ENCODE measurements at regions not wholly inside any gene's neighbourhood (a gene's known extent, or its start where the extent isn't known, plus 50 kb on each side); places are given as distances from the start of the nearest gene placed in this dataset.

DNA sequence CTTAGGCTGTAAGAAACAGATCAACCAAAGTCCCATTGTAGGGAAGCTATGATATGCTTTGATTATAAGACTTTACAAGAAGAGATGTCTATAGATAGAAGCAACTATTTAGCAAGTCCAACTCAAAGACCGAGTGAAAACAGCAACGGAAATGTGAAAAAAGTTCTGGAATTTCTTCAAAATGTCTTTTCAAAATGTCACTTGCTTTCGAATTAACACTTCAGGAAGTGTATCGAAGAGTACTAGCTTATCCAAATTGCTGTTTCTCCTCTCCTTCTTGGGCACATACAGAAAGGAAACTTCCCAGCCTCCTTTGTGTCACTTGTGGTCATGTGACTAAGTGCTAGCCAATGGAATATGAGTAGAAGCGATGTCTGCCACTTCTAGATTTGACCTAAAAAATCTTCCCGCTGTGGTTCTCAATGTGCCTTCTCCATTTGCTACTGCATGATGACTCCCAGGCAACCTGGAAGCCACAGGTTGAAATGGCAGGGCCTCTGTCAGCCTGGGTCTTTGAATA lies 89.9 kb downstream of the TSEN15 start:
- DNase-seq = no peak

DNA sequence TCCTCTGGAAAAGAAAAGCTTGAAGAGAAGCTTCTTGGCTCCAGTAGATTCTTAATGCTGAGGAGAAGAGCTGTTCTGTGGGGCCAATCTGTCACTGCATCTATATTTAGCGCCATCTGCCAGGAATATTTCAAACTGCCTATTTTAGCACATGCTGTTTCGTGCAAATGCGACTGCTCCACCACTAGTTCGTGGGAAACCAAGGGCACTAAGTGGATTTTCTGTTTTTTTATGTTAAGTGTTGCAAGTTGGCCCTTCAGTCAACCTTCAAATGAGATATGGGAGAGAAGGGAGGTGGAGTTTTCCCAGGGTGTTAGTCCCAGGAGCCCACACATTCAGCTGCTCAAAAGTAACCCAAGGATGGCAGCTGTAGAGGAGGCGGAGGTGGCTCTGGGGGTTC lies 91.9 kb downstream of the TSEN15 start:
- no peak for DNase-seq

DNA sequence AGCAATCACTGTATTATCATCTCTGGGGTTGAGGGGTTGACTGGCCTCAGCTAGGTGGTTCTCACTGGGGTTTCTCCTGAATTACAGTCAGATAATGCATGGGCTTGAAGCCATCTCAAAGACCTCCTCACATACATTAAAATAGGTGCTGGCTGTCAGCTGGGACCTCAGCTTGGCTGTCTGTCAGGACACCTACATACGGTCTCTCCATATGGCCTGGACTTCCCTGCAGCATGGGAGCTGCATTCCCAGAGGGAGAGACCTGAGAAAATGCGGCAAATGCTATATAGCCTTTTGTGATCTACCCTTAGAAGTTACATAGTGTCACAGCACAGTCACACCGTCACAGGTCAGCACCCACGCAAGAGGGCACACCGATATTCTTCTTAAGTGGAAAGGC lies 93.6 kb downstream of the TSEN15 start:
- DNase-seq = no peak

DNA sequence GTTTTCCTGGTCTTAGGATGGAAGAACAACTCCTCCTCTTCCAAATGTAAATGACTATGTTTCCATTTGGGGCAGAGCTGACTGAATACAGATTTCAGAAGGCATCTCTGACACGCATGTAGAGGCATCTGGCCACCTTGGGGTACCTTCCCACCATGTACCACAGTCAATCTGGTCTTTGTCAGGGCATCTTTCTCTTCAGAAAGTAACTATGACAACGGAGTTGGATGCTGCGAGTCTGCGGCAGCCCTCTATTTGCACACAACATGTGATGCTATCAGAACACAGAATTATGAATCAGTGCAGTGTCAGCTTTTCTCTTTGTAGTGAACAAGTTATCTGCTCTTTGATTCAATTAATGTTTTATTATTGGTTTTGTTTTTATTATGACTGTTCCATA lies 94.7 kb downstream of the TSEN15 start:
- DNase-seq = no peak

DNA sequence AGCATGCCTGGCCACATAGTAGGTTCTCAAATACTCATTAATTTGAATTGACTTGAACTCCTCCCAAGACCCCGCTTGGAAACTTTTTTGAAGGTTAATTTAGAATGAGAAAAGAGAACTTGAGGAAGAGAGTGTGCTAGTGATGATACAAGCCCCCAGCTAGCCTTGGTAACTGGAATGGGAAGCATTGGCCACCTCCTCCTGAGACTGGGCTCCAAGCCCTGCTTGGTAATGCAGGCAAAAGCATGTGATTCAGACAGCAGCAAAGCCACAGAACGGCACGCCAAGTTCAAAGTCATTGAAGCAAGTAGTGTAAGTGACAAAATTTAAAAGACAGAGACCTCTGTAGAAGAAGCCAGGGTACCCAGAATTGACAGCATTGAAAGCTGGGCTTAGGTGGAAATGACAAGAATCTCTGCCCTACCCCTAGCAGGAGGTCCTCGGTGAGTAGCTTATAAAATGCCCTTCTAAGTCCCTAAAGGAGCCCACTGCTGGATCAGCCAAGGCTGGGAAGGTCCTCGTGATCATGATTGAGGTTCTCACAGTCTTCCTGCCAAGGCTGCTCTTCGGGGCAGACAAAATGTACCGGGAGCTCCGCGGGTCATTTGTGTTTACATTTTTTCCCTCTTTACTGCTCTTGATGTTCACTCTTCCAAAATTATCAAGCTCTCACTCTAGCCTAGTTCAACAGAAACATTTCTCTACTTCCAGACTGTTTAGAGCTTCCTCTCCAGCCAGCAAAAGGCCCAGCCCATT lies 99.4 kb downstream of the TSEN15 start:
- no peak for DNase-seq

DNA sequence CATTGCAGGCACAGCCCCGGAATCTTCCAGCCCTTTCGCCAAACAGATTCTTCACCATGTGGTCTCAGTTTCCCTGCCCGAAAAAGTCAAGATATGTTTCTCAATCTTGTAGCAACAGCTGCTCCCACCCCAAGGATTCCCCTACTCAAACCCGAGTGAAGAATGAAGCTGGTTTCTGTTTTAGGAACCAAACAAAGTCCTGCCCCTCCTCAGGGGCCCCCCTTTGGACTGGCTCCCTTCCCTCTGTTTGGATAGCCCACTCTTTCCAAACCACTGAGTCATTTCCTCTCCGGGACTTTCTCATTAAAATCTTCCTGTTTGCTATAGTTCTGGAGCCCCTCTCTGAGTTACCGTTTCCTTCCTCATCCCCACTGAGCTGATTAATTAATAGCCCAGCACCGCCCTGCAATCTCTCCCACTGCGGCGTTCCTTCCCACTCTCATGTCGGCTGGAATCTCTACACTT lies 100.9 kb downstream of the TSEN15 start:
- DNase-seq = no peak

DNA sequence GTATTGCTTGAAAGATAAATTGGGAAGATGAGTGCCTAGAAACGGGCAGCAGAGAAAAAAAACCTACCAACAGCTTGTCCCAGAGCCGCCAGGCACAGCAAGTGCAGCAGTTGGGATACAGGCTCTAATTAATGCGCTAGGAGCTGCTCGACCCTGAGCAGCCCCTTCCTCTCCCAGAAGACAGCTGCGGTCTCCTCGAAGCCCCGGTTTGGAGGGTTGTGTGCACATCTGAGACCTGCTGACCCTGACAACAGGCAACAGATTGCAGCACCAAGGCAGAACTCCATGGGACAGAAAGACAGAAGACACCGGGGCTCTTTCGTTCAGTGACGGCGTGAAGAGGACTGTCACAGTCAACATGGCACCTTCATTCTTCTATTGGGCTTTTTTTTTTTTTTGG lies 101.4 kb downstream of the TSEN15 start:
- no peak for DNase-seq

DNA sequence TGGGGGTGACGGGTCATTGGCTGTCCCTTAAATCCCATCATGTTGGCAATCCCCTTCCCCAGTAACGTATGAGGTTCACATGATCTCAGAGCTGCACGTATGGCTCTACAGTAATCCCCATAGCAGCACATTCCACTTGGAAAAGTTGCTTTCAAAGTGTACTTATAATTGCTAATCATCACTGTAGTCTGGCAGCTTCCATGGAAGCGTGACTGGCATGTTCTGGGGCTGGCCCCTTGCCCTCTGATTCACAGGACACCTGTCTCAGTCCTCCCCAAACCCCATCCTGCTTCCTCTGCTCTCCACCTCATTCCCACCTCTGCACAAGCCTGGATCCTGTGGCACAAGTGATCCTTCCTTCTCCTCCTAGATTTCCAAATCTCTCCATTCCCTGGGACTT lies 102.2 kb downstream of the TSEN15 start:
- DNase-seq = no peak

DNA sequence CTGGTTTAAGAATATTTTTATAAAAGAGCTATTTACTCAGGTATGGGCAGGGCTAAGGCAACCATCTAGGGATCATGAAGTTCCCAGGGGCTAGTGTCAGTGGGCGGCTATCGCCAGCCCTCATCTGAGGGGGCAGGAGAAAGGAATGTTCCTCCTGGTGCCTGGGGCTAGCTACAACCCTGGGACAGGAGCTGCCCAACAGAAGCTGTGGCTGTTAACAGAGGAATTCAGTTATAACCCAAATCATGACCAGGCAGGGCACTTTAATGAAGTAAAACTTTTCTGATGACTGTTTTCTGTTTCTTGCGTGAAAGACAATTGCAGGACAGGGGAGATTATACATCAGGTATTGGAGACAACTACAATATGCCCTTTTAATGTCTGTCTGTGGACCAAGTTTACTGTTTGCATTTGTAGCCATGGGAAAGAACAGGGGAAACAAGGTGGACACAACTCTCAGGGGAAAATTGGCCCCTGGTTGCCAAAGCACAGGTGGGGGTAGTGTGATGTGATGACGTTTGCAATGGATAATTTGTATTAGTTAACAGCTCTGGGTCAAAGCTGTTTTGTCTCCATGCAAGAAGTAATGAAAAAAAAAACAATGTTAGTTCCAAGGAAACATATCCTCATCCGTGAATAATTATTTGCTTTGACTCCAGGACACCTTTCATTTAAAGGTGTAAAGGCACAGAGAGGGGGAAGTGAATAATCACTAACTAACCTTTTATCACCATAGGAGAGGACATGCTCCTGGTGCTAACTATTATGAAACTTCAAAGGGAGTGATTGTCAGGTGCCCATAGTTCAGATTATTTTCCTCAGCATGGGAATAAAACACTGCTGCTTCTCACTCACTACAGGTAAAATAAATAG lies 105.2 kb downstream of the TSEN15 start:
- peak in 2 of 3 experiments; percentile 57 to 91 for DNase-seq

DNA sequence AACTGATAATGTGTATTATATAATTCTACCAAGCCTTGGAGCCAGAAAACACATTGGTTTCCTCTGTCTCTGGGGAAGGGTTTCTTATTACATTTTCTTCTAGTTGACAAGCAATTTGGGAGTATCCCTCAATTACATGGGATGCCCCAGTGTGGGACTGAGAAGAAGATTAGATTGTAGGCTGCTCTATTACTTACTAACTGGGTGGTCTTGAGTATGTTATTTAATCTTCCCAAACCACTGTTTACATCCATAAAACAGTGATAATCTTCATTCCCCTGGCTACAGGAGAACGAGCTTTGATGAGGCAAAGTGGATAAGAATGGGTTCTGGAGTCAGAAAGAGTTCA lies 105.8 kb downstream of the TSEN15 start:
- no peak for DNase-seq

DNA sequence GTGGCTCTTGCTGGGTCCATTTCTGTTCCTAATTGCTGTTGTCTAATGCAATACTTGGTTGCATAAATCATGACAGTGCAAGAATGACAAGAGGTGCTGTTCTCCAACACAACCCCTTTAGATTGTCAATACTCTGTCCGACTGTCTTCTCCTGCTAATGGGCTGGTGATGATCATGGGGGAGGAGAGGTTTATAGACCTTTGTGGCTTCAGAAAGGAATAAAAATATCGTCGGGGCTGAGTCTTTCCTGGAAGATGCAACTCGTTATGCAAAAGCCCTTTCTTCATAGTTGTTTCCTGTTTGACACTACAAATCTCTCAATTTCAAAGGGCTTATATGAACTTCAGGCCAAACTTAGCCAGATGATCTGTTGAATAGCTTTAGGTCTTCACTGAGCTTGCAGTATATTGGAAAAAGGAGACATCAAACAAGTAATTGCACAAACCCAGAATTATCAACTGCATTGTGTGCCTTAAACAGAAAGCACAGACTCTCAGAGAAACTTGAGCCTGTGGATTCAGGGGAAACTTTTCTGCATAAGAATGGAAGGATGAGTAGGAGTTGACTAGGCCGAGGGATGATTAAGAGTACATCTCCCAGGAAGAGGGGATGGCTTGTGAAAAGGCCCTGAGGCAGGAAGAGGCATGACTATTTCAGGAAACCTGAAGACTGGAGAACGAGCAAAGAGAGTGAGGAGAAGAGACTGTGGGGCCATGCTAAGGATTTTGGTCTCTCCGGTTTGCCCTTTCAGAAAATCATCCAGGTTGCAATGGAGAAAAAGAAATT lies 107.6 kb downstream of the TSEN15 start:
- peak in 1 of 3 experiments; percentile 17 for DNase-seq

DNA sequence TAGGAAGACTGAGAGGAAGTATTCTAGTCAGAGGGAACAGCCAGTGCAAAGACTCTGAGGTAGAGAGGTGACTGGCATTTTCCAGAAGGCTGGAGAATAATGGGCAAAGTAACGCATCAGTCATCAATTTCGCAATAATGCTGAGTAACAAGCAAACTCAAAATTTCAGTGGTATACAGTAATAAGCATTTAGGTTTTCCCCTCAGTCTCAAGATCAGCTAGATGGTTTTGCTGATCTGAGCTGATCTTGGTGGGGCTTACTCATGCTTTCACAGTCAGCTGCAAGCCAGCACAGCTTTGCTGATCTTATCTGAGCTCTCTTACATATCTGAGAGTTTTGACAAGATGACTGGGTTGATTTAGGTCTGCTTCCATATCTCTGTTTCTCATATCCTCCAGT lies 108.7 kb downstream of the TSEN15 start:
- DNase-seq = no peak

DNA sequence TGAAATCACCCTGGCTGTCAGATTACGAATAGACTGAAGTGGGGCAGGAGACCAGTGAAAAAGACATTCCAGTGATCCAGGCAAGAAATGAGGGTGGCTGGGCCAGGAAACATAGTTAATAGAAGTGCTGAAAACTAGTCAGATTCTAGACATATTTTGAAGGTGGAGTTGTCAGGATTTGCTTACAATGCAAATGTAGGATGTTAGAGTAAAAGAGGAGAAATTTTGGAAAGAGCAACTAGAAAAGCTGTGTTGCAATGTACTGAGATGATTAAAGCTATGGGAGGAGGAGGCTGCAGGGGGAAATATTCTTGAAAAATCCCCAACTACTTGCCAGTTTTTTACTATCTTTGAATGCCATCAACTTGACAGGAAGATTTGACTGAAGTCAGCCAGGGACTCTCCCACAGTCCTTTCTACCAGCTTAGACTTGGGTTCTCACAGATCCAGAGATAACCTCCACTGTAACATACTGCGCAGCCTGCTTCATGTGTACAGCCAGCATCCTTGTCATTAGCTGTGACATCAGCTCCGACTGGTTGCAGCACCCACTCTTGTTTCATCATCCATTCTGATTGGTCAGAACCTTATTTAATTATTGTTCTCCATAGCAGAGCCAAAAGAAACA lies 109.7 kb downstream of the TSEN15 start:
- no peak for DNase-seq

DNA sequence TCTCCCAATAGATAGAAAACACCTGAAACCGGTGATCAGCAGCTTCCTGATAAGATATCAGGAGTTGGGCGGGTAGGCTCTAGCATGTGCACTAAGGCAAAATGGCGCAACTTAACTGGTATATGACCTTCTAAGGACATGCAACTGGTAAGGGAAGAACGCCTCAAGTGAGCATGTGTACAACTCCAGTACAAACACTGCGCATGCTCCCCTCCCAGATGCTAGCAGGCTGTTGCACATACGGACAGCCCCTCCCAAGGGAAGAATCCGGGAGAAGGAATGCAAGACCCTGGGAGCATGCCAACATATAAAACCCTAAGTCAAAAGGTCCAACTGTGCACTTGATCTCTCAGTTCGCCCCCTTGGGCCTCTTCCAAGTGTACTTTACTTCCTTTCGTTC lies 110.8 kb downstream of the TSEN15 start:
- DNase-seq = no peak

DNA sequence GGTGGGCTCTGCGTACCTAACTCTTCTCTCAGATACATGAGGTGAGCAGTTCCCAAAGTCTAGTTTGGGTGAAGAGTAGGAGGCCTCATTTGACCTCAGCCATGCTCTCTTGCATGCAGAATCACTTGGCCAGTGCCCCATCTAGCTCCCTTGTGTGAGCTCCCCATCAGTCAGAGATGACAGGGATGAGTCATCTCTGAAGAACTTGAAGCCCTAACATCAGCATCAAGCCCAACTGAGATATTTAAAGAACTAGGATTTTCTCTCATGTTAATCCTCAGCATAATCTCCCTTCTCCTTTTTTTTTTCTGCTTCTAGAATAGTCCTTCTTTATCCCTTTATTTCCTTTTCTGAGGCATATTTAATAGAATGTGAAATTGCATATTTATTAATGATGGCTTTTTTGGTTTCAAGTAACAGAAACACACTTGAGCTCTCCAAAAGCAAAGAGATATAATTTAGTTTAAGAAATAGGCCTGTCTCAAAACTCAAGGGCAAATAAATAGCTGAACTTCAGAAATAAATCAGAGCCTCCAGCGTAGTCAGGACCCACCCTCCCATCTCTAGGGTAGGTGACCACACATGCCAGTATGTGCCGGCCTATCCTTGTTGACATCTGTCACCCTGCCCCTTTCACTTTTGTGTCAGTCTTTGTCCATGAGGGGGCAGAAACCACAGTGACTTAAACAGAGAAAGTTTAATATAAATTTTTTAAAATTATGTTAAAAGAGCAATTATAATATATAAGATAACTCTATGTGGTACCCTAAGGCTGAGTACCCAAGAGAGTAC lies 112.3 kb downstream of the TSEN15 start:
- DNase-seq = no peak

DNA sequence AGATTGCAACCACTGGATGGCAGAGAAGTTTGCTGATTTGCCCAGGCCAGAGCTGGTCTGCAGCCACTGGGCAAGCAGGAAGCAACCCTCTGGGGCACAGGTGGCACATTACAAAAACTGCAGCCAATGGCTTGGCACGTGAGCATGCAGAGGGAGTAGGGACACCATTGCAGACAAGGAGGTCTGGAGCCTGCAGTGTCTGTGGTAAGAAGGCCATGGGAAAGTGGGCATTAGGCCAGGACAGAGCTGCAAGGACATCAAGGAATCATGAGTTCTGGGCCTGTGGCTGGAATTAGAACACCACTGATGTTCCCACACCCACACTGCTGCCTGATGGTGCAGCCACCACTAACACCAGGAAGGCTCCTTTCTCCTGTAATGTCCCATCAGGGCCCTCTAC lies 113.0 kb downstream of the TSEN15 start:
- DNase-seq = no peak

DNA sequence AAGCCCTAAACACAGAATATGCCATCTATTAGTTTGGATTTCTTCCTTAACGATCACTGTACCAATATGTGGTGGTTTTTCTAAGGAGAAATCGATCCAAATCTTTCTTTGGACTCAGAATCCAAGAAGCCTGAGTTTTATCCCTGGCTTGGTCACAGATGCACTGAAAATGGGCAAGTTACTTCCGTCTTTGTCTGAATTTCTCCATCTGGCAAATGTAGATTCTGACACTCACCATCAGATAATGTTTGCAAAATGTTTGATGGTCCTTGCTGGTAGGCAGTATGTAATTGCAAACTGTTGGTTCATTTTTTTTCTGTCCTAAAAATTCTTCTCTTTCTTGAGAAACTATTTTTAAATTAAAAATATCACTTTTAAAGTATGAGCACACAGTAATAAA lies 115.0 kb downstream of the TSEN15 start:
- no peak for DNase-seq

DNA sequence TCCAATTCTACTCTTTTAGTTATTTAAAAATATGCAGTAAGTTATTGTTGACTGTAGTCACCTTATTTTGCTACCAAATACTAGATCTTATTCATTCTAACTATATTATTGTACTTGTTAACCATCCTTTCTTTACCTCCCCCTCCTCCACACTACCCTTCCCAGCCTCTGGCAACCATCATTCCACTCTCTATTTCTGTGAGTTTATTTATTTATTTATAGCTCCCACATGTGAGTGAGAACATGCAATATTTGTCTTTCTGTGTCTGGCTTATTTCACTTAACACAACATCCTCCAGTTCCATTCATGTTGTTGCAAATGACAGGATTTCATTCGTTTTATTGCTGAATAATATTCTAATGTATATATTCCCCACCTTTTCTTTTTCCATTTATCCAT lies 115.8 kb downstream of the TSEN15 start:
- DNase-seq = no peak

DNA sequence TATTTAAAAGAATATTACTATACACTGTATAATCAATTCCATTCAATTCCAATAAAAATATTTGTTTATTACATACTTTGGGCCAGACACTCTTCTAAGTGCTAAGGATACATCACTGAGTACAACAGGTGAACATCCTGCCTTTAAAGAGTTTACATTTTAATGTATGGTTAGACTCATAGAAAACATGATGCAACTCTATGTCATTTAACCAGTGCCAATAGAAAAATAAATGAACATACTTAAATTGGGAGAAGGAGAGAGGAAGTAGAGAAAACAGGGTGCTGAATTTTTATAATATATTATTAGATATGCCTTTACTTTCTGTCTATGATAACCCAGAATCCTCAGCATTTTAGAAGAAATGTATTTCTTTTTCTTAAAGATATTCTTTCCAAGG lies 119.2 kb downstream of the TSEN15 start:
- no peak for DNase-seq

DNA sequence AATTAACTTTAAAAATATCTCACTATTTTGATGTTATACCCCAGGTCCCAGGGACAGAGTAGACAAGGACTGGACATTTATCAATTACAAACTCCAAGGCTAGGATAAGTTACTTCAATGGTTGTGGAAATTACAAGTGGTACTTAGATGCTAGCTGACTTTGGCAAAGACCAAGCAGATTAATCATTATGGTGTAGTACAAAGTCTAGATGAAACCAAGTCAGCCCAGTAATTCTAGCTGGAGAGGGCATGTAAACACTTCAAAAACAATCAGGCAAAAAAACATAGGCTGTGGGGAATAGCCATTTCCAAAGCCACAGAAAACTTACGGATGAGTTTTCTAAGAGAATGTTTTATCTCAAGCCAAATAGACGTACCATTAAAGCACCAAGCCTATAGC lies 124.5 kb downstream of the TSEN15 start:
- DNase-seq = no peak

DNA sequence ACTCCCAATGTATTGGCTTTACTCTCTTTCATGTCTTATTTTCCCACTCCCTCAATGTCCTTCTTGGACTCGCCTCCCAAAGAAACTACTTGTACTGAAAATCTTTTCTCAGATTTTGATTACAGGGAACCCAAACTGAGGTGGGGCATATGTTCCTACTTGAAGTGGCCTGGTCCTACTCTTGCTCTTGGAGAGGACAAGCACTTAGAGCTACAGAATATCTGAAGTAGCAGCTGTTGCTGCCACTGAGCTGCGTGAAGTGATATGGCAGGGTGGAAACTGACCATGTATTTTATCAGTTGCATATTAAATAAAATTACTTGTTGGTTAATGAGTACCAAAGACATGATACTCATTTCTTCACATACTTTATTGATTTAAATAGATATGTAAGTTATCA lies 129.5 kb downstream of the TSEN15 start:
- DNase-seq = no peak

DNA sequence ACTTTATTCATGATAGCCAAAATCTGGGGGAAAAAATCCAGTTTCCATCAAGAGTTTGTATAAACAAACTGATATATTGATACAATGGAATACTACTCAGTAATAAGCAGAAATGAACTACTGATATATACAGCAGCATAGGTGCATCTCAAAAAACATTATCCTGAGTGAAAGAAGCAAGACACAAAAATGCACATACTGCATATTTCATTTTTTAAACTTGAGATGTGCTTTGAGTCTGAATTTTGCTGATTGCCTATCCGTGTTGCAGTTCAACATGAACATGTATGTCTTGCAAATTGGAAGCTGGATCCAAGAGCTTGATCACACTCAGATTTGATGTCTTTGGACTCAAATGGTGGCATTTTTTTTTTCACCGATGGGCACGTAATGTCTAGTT lies 132.4 kb downstream of the TSEN15 start:
- no peak for DNase-seq
